C4-2B (cell line): ENCODE measurements at regions not wholly inside any gene's neighbourhood (a gene's known extent, or its start where the extent isn't known, plus 50 kb on each side); places are given as distances from the start of the nearest gene placed in this dataset.

Source experiments
- H3K27ac ChIP-seq: fragments of 450-650 bp; 2 replicates; pipeline ENCODE4 v1.5.1; 2017
- ZFX ChIP-seq: fragments of 450-650 bp; IDR thresholded peaks from 2 replicates; pipeline ENCODE4 v1.6.1; 2017
- TF ChIP-seq, protein P1 (sequence below): fragments of 450-650 bp; conservative IDR thresholded peaks from 2 replicates; pipeline ENCODE4 v1.5.1; 2017; ENCODE audit warnings: mild to moderate bottlenecking

DNA sequence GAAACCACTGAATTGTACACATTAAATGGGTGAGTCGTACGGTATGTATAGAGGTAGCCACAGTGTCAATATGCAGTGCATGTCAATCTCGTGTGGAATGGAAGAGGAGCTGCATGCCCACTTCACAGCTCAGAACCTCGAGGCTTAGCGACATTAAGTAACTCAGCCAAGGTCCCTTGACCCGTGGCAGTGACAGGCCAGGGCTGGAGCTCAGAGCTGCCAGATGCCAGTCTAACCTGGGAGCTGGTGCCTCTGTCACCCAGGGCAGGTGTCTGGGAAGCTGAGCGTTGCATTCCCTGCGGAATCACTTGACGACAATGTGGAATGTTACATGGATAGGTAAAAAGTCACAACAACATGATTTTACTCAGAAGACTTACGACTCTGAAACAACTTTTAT, 298.1 kb downstream of the FOXL1 start:
- no peak overlapping the region for H3K27ac ChIP-seq
- TF ChIP-seq ZFX = no peak
- TF ChIP-seq, protein P1, sequence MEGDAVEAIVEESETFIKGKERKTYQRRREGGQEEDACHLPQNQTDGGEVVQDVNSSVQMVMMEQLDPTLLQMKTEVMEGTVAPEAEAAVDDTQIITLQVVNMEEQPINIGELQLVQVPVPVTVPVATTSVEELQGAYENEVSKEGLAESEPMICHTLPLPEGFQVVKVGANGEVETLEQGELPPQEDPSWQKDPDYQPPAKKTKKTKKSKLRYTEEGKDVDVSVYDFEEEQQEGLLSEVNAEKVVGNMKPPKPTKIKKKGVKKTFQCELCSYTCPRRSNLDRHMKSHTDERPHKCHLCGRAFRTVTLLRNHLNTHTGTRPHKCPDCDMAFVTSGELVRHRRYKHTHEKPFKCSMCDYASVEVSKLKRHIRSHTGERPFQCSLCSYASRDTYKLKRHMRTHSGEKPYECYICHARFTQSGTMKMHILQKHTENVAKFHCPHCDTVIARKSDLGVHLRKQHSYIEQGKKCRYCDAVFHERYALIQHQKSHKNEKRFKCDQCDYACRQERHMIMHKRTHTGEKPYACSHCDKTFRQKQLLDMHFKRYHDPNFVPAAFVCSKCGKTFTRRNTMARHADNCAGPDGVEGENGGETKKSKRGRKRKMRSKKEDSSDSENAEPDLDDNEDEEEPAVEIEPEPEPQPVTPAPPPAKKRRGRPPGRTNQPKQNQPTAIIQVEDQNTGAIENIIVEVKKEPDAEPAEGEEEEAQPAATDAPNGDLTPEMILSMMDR = no peak

DNA sequence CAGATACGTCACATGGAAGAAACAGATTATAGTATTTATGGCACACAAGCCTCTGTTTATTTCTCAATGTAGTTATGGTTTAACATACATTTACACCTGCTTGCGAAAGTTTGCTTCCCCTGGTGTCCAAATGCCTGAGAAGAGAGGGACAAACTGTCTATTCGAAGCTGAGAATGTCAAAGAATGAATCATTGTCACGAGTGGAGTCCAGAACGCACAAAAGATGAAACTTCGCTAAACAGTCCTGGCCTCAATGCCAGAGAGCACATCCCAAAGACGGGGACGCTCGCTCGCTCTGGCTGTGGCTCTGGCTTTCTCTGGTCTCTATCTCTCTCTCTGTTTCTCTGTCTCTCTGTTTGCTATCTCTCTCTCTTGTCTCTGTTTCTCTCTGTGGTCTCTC, 298.8 kb downstream of the FOXL1 start:
- H3K27ac ChIP-seq = no peak overlapping the region
- TF ChIP-seq, protein P1 = no peak
- TF ChIP-seq ZFX = no peak

DNA sequence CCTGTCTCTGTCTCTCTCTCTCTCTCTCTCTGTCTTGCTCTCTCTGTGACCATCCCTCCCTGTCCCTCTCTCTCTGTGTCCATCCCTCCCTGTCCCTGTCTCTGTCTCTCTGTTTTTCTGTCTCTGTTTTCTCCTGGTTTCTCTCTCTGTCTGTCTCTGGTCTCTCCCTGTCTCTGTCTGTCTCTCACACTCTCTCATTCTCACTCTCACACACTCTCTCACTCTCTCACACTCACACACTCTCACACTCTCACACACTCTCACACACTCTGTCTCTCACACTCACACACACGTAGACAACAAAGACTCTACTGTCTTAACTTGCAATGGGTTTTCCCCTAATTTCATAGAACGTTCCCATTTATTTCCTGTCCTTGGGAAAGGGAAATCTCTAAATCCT, 299.5 kb downstream of the FOXL1 start:
- no peak overlapping the region for H3K27ac ChIP-seq
- TF ChIP-seq, protein P1 = no peak
- TF ChIP-seq ZFX = no peak

DNA sequence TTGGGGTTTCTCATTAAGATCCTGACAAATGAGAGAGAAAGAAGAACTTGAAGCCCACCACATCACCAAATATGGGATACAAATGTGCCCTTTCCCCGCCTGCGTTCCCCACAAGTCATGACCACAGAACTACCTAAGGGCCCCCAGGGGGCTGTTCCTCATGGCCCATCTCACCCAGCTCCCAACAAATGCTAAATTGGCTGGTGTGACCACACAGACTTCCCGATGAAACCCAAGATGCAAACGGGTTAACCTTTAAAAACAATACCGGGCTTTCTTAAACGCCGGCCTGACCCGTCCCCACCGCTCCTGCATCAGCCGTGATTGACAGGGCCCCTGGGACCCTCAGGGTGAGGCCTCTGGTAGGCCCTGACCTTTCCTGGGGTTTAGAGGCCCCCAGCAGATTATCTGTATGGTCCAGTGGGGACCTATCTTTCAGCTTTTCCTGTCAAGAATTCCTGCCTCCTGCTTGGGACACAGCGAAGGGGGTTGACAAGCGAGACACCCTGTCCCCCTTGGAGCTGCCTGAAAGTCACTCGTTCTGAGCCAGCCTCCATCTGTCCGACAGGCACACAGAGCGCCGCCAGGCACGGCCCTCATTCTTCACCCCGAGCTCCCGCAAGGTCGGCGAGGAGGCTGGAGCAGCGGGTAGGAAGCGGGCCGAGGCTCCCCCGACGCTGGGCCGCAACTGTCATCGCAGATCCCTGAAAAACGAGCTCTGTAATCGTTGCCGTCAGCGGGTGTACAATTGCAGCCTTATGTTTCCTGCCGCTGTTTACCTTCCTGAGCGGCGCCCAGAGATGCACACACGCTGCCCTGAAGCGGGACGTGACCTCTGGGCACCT, 300.1 kb downstream of the FOXL1 start:
- no peak overlapping the region for H3K27ac ChIP-seq
- no peak for TF ChIP-seq ZFX
- TF ChIP-seq, protein P1 = no peak

DNA sequence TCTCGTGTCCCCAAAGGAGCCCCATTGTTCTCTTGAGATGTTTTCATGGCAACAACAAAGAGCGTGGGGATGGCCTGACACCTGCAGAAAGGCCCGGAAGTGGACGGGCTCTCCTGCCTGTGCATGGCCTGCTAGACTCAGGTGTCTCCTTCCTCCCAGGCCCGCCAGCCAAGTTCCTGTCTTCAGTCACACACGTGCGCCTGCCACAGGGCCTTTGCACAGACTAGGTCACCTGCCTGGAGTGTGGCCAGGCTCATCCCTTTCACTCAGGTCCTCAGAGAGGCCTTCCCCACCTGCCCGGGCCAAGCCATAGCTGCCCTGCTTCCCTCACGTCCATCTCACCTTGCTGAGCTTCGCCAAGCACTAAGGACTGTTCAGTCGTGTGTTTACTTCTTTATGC, 300.9 kb downstream of the FOXL1 start:
- TF ChIP-seq, protein P1 = no peak
- TF ChIP-seq ZFX = no peak
- H3K27ac ChIP-seq = no peak overlapping the region

DNA sequence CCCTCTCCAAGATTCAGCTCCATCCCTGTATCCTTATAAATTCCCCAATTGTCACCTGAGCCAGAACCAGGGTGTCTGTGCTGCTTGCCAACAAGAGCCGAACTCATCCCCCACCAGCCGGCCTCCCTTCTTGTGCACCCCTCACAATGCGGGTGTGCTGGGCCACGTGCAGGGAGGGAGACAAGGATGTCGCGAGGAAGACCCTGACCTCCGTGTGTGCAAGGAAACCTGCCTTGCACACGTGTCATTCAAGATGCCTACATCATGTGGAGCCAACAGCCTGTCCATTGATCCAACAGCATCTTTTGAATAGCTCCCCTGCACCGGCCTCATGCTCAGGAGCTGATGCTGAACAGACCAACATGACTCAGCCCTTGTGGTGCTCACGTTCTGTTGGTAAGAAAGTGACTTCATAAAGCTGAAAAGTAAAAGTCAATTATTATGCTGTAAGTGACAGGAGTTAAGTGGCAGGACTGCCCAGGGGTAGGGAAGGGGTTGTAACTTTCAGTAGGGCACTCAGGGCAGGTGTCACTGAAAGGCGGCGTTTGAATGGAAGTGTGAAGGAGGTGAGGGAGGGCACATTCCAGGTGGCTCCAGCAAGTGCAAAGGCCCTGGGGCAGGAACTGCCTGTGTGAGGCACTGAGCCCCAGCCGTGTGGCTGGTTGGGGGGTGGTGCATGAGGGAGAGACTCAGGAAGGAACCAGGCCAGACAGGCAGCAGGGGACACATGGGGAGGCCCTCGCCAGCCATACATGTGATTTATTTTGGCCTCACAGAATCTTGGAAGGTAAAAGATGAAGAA, 302.2 kb downstream of the FOXL1 start:
- no peak overlapping the region for H3K27ac ChIP-seq
- no peak for TF ChIP-seq ZFX
- TF ChIP-seq, protein P1 = no peak

DNA sequence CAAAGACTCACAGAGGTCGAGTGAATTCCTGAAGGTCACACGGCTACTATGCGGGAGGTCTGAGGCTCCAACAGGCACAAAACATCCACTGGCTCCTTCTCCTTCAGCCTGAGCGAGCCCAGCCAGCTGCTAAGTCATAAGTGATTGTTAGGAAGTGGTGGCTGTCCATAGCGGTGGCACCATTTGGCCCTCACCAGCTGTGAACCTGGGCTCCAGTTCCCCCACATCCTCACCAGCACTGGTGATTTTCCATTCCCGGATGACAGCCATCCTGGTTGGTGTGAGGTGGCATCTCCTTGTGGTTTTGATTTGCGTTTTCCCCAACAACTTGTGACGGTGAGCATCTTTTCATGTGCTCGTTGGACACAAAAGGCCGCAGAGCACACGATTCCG, 302.8 kb downstream of the FOXL1 start:
- TF ChIP-seq, protein P1 = no peak
- TF ChIP-seq ZFX = no peak
- H3K27ac ChIP-seq = no peak overlapping the region
